Liver (tissue), 8 donors: ENCODE measurements at regions not wholly inside any gene's neighbourhood (a gene's known extent, or its start where the extent isn't known, plus 50 kb on each side); places are given as distances from the start of the nearest gene placed in this dataset.

ENCODE experiments used
- DNase-seq: peaks from one replicate; pipeline ENCODE4 v3.0.0-alpha.2; 2017; ENCODE audit warnings: low spot score
- H3K27ac ChIP-seq, 2 donors: one replicate each; pipeline ENCODE4 v1.7.0; 2013; ENCODE audit warnings: inconsistent platforms in 2 of 2, low read length in 2 of 2, control low read depth in 1 of 2, low read depth in 1 of 2, mild to moderate bottlenecking in 1 of 2
- H3K27me3 ChIP-seq, 4 donors: one replicate each; pipeline versions ENCODE4 v1.6.1 to v1.7.0; 2013; ENCODE audit warnings: low read length in 3 of 4, inconsistent platforms in 1 of 4, mild to moderate bottlenecking in 1 of 4, moderate library complexity in 1 of 4; ENCODE audit not compliant: control insufficient read depth in 4 of 4, insufficient read depth in 4 of 4
- H3K36me3 ChIP-seq, 4 donors: one replicate each; pipeline versions ENCODE4 v1.6.1 to v1.7.0; 2013; ENCODE audit warnings: low read length in 3 of 4, mild to moderate bottlenecking in 3 of 4, low read depth in 1 of 4, moderate library complexity in 1 of 4; ENCODE audit not compliant: control insufficient read depth in 4 of 4, insufficient read depth in 3 of 4
- H3K4me1 ChIP-seq, 4 donors: one replicate each; pipeline versions ENCODE4 v1.6.1 to v1.7.0; 2013; ENCODE audit warnings: low read length in 3 of 4, mild to moderate bottlenecking in 3 of 4, moderate library complexity in 1 of 4; ENCODE audit not compliant: control insufficient read depth in 4 of 4, insufficient read depth in 4 of 4
- H3K4me3 ChIP-seq, 3 donors: one replicate each; pipeline versions ENCODE4 v1.6.1 to v1.7.0; 2013; ENCODE audit warnings: low read length in 3 of 3, control low read depth in 1 of 3, low read depth in 1 of 3, mild to moderate bottlenecking in 1 of 3
- H3K9ac ChIP-seq, 2 donors: one replicate each; pipeline ENCODE4 v1.7.0; 2013; ENCODE audit warnings: low read length in 2 of 2, mild to moderate bottlenecking in 2 of 2, moderate library complexity in 2 of 2, control low read depth in 1 of 2, low read depth in 1 of 2
- H3K9me3 ChIP-seq, 4 donors: one replicate each; pipeline versions ENCODE4 v1.6.1 to v1.7.0; 2013; ENCODE audit warnings: low read length in 3 of 4; ENCODE audit not compliant: control insufficient read depth in 4 of 4
- EGR1 ChIP-seq, 2 donors: IDR thresholded peaks; 2 replicates each; pipeline ENCODE4 v1.6.1; 2016 to 2018; ENCODE audit warnings: antibody characterized with exemption in 2 of 2, low read depth in 2 of 2
- FOXA1 ChIP-seq: IDR thresholded peaks from 2 replicates; pipeline ENCODE4 v1.6.1; 2016; ENCODE audit warnings: antibody characterized with exemption
- FOXA2 ChIP-seq: IDR thresholded peaks from 2 replicates; pipeline ENCODE4 v1.6.1; 2016; ENCODE audit warnings: antibody characterized with exemption
- GABPA ChIP-seq, 2 donors: IDR thresholded peaks in 1 of 2; conservative IDR thresholded peaks in 1 of 2; 2 replicates each; pipeline ENCODE4 v1.6.1; 2016; ENCODE audit warnings: antibody characterized with exemption in 2 of 2, mild to moderate bottlenecking in 1 of 2, moderate library complexity in 1 of 2
- HNF4A ChIP-seq, 2 donors: conservative IDR thresholded peaks; 2 replicates each; pipeline ENCODE4 v1.6.1; 2016; ENCODE audit warnings: antibody characterized with exemption in 2 of 2, mild to moderate bottlenecking in 2 of 2
- HNF4G ChIP-seq: IDR thresholded peaks from 2 replicates; pipeline ENCODE4 v1.6.1; 2016; ENCODE audit warnings: antibody characterized with exemption
- JUND ChIP-seq, 2 donors: IDR thresholded peaks; 2 replicates each; pipeline ENCODE4 v1.6.1; 2016; ENCODE audit warnings: antibody characterized with exemption in 2 of 2
- NR2F2 ChIP-seq: IDR thresholded peaks from 2 replicates; pipeline ENCODE4 v1.6.1; 2016; ENCODE audit warnings: antibody characterized with exemption
- RAD21 ChIP-seq, 2 donors: IDR thresholded peaks; 2 replicates each; pipeline ENCODE4 v1.6.1; 2016; ENCODE audit warnings: antibody characterized with exemption in 2 of 2, mild to moderate bottlenecking in 2 of 2
- RXRA ChIP-seq, 2 donors: IDR thresholded peaks; 2 replicates each; pipeline ENCODE4 v1.6.1; 2017 to 2018; ENCODE audit warnings: antibody characterized with exemption in 2 of 2, mild to moderate bottlenecking in 1 of 2
- SP1 ChIP-seq: IDR thresholded peaks from 2 replicates; pipeline ENCODE4 v1.6.1; 2018; ENCODE audit warnings: antibody characterized with exemption, mild to moderate bottlenecking
- TAF1 ChIP-seq: conservative IDR thresholded peaks from 2 replicates; pipeline ENCODE4 v1.6.1; 2016; ENCODE audit warnings: antibody characterized with exemption, mild to moderate bottlenecking
- YY1 ChIP-seq: IDR thresholded peaks from 2 replicates; pipeline ENCODE4 v1.6.1; 2016; ENCODE audit warnings: antibody characterized with exemption, mild to moderate bottlenecking
- WGBS: extraction: QIAGEN DNeasy Blood & Tissue Kit; methylation state at CpG from one replicate; pipeline ENCODE4 v1.1.7; 2013; 5-methylcytosine and 5-hydroxymethylcytosine counted together
- TF ChIP-seq, protein P1 (sequence below): IDR thresholded peaks from 2 replicates; pipeline ENCODE4 v1.6.1; 2016; ENCODE audit warnings: antibody characterized with exemption
- TF ChIP-seq, protein P2 (sequence below): fragments of 150-350 bp; IDR thresholded peaks from 2 replicates; pipeline ENCODE4 v1.5.1; 2017; ENCODE audit warnings: improper control_type of control experiment, low read depth, low read length; ENCODE audit not compliant: missing input control
- TF ChIP-seq, protein P3 (sequence below): IDR thresholded peaks from 2 replicates; pipeline ENCODE4 v1.6.1; 2016; ENCODE audit warnings: antibody characterized with exemption
- TF ChIP-seq, protein P4 (sequence below): IDR thresholded peaks from 2 replicates; pipeline ENCODE4 v1.6.1; 2016; ENCODE audit warnings: antibody characterized with exemption
- TF ChIP-seq, protein P5 (sequence below): IDR thresholded peaks from 2 replicates; pipeline ENCODE4 v1.6.1; 2016; ENCODE audit warnings: antibody characterized with exemption, mild to moderate bottlenecking
- donor health status: healthy.
- donor health status: healthy.
- donor health status: healthy.
- donor health status: healthy.
- donor health status: healthy.

DNA sequence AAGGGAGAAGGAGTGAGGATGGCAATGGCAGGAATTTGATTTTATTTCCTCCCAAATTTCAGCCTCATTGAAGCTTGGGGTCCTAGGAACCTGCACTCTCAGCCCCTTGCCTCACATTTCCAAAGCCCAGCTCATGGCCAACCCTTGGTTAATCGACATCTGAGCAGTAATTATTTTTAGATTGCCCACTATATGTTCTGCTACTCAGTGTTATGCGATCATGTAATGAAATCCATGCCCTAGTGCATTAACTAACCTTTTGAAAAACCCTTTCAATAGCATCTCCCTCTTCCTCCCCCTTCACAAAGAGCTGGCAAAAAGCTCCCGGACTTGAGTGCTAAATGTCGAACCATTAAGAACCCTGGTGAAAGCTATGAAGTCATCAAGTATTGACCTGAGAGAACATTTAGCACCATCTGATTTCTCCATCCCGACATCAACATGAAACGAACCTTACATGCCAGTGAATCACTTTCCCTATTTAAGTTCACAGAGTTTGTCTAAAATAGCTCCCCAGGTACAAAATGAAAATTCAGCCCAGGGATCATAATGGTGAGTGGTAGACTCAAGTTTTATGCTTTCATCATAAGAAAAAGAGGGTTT lies 59.2 kb upstream of the RPS6KA3 start:
- no peaks in the 10 kb centered on the region for H3K36me3 ChIP-seq
- no peaks in the 10 kb centered on the region for H3K9me3 ChIP-seq
- 93% methylated on average over 6 of the region's 6 CpGs for WGBS
- TF ChIP-seq JUND (IDR thresholded peaks at IDR 0.05) (no peak), TAF1 (no peak), NR2F2 (no peak), EGR1 (IDR thresholded peaks at IDR 0.05; ENCODE audit: low read depth in 2 of 2) (no peak), FOXA2 (no peak), RAD21 (IDR thresholded peaks at IDR 0.05) (no peak), GABPA (IDR thresholded peaks at IDR 0.05 in 1 of 2, conservative IDR thresholded peaks at IDR 0.05 in 1 of 2) (no peak), HNF4G (no peak), RXRA (IDR thresholded peaks at IDR 0.05) (no peak), YY1 (no peak), SP1 (no peak), HNF4A (conservative IDR thresholded peaks at IDR 0.05) (no peak), FOXA1 (no peak)
- TF ChIP-seq, protein P1, sequence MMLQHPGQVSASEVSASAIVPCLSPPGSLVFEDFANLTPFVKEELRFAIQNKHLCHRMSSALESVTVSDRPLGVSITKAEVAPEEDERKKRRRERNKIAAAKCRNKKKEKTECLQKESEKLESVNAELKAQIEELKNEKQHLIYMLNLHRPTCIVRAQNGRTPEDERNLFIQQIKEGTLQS, result no peak
- TF ChIP-seq, protein P2, sequence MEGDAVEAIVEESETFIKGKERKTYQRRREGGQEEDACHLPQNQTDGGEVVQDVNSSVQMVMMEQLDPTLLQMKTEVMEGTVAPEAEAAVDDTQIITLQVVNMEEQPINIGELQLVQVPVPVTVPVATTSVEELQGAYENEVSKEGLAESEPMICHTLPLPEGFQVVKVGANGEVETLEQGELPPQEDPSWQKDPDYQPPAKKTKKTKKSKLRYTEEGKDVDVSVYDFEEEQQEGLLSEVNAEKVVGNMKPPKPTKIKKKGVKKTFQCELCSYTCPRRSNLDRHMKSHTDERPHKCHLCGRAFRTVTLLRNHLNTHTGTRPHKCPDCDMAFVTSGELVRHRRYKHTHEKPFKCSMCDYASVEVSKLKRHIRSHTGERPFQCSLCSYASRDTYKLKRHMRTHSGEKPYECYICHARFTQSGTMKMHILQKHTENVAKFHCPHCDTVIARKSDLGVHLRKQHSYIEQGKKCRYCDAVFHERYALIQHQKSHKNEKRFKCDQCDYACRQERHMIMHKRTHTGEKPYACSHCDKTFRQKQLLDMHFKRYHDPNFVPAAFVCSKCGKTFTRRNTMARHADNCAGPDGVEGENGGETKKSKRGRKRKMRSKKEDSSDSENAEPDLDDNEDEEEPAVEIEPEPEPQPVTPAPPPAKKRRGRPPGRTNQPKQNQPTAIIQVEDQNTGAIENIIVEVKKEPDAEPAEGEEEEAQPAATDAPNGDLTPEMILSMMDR, result no peak
- TF ChIP-seq, protein P3, sequence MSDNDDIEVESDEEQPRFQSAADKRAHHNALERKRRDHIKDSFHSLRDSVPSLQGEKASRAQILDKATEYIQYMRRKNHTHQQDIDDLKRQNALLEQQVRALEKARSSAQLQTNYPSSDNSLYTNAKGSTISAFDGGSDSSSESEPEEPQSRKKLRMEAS, result no peak
- TF ChIP-seq, protein P4, sequence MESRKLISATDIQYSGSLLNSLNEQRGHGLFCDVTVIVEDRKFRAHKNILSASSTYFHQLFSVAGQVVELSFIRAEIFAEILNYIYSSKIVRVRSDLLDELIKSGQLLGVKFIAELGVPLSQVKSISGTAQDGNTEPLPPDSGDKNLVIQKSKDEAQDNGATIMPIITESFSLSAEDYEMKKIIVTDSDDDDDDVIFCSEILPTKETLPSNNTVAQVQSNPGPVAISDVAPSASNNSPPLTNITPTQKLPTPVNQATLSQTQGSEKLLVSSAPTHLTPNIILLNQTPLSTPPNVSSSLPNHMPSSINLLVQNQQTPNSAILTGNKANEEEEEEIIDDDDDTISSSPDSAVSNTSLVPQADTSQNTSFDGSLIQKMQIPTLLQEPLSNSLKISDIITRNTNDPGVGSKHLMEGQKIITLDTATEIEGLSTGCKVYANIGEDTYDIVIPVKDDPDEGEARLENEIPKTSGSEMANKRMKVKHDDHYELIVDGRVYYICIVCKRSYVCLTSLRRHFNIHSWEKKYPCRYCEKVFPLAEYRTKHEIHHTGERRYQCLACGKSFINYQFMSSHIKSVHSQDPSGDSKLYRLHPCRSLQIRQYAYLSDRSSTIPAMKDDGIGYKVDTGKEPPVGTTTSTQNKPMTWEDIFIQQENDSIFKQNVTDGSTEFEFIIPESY, result no peak
- TF ChIP-seq, protein P5, sequence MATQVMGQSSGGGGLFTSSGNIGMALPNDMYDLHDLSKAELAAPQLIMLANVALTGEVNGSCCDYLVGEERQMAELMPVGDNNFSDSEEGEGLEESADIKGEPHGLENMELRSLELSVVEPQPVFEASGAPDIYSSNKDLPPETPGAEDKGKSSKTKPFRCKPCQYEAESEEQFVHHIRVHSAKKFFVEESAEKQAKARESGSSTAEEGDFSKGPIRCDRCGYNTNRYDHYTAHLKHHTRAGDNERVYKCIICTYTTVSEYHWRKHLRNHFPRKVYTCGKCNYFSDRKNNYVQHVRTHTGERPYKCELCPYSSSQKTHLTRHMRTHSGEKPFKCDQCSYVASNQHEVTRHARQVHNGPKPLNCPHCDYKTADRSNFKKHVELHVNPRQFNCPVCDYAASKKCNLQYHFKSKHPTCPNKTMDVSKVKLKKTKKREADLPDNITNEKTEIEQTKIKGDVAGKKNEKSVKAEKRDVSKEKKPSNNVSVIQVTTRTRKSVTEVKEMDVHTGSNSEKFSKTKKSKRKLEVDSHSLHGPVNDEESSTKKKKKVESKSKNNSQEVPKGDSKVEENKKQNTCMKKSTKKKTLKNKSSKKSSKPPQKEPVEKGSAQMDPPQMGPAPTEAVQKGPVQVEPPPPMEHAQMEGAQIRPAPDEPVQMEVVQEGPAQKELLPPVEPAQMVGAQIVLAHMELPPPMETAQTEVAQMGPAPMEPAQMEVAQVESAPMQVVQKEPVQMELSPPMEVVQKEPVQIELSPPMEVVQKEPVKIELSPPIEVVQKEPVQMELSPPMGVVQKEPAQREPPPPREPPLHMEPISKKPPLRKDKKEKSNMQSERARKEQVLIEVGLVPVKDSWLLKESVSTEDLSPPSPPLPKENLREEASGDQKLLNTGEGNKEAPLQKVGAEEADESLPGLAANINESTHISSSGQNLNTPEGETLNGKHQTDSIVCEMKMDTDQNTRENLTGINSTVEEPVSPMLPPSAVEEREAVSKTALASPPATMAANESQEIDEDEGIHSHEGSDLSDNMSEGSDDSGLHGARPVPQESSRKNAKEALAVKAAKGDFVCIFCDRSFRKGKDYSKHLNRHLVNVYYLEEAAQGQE, result no peak
- no peak overlapping the region for H3K4me3 ChIP-seq
- no peaks in the 10 kb centered on the region for H3K4me1 ChIP-seq
- no peak overlapping the region for H3K9ac ChIP-seq
- H3K27me3 ChIP-seq, result no peaks in the 10 kb centered on the region
- no peak for DNase-seq
- no peak overlapping the region for H3K27ac ChIP-seq
